Stimulated activated CD8-positive, alpha-beta memory T cell treated with anti-CD3 and anti-CD28 coated beads, Interleukin-2, amount 100 ng/mL, for 48 hours (primary cell): ENCODE measurements at regions not wholly inside any gene's neighbourhood (a gene's known extent, or its start where the extent isn't known, plus 50 kb on each side); places are given as distances from the start of the nearest gene placed in this dataset.
A peak's percentile ranks its signal among the peaks of the same experiment; 100 is the strongest.
"Not testable (repeated sequence)": the region's sequence is repeated elsewhere in the genome, so short reads cannot be mapped to it uniquely, and the experiment has no call there.

Source experiments
- DNase-seq, 2 donors: peaks; one replicate each; pipeline ENCODE4 v3.0.0-alpha.2; 2020; ENCODE audit warnings: low read depth in 2 of 2

DNA sequence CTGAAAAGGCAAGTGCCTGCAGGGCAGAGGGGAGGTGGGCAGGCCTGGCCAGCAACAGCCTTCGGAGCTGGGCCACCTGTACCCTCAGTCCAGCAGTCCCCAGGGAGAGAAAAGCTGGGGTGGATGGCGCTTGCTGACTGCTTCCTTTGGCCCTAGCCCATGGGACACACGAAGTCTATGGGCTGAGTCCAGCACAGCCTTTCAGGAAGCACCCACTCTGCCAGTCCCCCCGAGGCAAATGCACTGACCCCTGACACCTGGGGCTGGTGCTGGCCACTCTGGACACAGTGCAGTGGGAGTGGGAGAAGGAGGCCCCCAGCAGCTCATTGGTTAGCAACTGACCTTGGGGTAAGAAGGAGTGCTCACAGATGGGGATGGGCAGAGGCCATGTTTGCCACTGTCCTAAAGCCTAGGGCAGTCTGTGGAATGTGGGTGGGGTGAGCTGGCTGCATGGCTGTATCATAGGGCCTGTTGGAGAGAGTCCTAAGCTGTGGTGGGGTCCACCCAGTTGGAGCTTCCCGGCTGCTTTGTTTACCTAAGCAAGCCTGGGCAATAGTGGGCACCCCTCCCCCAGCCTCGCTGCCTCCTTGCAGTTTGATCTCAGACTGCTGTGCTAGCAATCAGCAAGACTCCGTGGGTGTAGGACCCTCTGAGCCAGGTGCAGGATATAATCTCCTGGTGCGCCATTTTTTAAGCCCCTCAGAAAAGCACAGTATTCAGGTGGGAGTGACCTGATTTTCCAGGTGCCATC lies 240.2 kb downstream of the ANKRD30B start:
- not testable (repeated sequence) for DNase-seq

DNA sequence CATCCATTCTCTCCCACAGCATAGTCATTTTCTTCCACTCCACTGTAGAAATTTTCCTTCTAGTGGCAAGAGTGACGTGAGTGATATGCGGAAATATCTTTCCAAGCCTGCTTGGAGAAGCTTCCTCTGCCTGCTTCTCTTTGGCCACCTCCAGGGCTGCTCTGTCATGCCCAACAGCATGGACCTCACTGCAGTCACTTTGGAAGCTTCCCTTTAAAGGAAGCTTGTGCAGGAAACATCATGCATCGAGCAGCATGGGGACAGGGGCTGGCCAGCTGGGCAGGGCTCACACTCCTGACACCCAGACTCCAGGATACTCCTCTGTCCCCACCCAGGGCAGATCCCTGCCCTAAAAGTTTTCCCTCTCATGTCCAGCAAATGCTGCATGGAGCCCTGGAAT lies 241.6 kb downstream of the ANKRD30B start:
- DNase-seq, result not testable (repeated sequence)

DNA sequence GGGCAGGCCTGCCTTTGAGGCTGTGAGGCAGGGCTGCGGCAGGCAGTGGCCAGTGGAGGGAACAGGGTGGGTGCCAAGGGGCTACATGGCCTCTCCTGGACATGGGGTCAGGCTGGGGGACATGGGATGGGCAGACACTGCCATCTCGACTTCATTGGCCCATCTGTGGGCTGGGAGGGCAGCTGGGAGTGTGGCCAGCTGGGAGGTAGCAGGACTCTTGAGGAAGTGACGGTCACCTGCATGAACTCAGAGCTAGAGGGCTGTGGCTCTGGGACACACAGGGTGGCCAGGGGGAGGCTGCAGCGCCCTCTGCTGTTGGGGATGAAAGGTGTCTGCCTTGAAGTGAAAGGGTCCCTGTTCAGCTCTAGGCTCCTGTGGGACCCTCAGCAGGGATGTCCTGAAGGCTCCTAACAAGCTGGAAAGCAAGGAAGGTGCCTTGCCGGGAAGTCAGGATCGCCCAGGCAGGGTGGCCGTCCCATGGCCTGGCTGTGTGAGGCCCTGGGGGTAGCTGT lies 244.0 kb downstream of the ANKRD30B start:
- DNase-seq, result peak in 1 of 2 donors; percentile 4

DNA sequence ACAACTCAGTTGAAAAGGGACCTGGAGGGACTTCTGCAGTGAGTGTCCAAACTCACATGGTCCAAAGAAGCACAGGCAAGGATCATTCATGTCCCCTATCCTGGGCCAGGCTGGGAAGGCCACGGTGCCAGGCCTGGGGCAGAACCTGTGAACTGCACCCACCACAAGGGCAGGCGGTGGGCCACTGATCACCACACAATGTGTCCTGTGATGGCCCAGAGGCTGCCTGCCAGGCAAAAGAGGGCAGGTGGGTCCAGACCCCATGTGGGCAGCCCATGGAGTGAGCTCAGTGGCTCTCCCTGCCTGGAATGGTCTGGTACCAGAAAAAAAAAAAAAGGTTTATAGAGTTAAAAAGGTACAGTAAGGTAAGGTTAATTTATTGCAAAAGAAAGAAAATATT lies 244.8 kb downstream of the ANKRD30B start:
- DNase-seq, result not testable (repeated sequence)

DNA sequence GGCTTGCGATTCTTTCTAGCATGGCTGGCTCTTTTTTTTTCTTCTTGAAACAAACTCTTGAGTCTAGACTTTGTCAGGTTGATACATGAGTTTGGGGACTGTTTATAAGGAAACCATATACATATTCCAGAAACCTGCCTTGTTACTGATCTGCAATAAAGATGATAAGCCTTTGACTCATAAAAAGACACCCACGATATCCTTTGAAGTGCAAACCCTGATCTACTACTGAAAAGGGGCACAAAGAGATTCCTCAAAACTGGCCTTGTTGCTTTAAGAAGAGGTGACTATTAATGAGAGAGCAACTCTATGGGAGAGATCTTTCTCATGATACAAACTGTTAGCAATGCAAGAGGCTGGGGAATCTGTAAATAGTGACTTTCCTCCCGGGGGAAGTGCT lies 247.1 kb downstream of the ANKRD30B start:
- DNase-seq, result not testable (repeated sequence)

DNA sequence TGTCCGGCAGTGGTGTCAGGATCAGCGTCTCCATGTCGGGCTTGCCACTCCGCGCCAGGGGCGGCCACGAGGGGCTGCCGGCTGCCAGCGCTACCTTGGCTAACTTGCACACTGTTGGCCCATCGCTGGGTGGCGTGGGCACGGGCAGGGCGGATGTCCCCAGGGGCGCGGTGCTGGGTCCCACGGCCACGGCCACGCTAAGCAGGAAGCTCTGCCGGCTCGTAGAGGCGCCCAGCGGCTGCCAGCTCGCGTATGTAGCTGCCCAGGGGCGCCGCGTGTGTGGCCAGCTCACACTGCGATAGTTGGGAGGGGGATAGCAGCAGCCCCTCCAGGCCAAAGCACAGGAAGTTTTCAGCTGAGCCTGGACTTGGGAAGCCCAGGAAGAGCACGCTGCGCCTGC lies 249.4 kb downstream of the ANKRD30B start:
- no peak for DNase-seq

DNA sequence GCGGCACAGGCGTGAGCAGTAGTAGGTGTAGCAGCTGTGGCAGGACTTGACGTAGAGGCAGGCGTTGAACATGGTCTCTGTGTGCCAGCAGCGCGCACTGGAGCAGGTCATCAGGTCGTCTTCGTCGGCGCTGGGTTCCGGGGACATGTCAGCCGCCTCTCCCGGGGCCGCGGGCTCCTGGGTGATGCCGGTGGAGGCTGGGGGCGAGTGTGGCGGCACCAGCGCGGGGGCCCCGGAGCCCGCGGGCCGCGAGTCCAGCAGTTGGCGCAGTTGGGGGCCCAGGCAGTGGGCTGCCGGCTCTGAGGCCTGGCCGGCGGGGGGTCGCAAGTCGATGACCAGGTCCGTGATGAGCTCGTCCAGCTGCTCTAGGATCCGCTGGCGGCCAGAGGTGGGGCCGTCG lies 249.9 kb downstream of the ANKRD30B start:
- DNase-seq, result not testable (repeated sequence)

DNA sequence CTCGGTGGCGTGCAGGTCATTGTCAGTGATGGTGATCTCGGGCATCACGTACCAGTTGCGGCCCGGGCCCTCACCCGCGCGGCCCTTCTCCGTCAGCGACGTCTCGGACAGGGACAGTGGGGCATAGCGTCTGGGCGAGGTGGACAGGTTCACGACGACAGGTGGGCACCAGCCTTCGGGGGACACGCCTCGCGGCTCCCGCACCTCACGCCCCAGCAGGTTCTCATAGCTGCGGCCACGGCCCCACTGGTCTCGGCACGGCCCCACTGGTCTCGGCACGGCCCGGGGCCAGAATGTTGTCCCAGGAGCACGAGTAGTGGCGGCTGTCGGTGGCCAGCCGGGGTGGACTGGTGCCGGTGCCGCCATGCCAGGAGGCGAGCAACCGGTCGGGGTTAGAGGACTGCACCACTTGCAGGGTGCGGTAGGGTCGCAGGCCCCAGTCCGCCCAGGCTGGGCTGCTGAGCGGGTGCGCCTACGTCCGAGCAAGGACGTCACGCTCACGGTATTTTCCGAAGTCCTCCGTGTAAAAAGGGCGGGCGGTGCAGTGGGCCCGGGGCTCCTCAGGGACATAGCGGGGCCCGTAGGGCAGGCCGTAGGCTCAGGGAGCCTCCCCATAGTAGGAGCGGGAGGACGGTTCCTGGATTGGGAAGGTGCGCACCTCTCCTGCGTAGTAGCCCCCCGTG lies 250.5 kb downstream of the ANKRD30B start:
- DNase-seq, result not testable (repeated sequence)

DNA sequence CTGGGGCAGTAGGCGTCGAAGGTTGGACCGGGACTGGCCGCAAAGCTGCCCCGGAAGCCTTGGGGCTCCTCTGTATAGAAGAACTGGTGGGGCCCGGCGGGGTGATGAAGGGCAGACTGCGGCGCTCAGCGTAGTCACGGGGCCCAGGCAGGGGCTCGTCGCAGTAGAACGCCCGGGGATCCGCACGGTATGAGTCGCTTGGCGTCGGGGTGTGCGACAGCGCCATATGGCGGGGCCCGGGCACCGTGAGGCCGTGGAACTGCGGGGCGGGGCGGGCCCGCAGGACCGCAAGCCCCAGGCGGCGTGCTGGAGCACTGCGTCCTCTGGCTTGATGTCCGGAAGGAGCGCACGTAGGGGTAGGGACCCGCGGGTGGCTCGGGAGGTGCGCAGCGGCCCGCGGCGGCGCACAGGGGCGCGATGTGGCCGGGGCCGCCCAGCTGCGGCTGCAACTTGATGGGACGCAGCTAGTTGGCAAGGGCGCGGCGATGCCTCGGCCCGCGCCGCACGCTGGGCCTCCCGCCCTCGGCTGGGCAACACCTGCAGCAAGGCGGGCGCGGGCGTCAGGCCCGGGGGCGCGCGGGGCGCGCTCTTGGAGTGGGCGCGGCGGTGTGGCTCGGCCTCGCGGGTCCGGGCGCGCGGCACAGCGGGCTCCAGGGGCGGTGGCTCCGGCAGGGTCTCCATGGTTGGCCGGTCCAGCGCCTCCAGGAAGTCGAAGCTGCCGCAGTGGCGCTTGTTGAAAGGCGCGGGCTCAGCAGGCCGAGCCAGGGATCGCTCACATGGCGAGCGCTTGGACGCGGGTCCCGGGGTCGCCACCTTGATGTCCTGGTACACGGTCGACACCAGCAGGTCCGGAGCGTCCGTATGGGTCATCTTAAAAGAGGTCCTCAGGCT lies 251.4 kb downstream of the ANKRD30B start:
- no peak for DNase-seq

DNA sequence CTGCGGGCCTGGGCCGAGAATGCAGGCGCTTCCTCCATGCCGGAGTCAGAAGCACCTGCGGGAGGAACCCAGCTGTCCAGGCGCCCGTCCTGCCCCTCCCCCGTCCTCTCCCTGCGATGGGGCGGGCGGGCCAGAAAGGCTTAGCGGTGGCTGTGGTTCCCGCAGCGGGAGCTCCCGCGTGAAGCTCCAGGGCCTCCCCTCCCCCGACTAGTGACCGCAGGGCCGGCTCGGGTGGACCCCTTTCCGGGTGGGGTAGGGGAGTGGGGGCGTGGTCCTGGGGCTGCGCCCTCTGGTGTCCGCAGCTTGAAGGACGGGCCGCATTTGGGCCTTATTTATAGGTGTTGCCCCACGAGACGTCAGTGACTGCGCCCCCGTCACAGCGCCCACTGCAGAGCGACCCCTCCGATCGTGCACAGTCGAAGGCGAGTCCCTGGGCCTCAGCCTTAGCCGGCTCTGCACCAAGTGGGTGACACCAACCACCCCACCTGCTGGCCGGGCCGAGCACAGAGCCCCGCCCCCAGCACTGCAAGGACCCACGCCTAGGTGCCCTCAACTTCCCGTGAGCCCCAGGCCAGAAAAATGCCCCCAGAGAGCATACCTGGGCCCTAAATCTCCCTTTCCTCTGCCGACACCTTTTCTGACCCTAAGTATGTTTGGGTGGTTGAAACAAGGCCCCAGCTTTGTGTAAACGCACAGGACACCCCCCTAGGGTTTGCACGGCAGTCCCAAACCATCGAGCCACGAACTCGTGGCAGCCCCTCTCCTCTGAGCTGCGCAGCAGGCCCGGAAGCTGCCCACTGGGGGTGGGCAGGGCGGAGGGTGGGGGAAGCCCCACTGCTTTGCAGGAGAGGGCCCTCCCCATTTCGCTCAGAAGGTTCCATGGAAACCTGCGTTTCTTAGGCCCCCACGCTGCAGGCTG lies 252.4 kb downstream of the ANKRD30B start:
- not testable (repeated sequence) for DNase-seq

DNA sequence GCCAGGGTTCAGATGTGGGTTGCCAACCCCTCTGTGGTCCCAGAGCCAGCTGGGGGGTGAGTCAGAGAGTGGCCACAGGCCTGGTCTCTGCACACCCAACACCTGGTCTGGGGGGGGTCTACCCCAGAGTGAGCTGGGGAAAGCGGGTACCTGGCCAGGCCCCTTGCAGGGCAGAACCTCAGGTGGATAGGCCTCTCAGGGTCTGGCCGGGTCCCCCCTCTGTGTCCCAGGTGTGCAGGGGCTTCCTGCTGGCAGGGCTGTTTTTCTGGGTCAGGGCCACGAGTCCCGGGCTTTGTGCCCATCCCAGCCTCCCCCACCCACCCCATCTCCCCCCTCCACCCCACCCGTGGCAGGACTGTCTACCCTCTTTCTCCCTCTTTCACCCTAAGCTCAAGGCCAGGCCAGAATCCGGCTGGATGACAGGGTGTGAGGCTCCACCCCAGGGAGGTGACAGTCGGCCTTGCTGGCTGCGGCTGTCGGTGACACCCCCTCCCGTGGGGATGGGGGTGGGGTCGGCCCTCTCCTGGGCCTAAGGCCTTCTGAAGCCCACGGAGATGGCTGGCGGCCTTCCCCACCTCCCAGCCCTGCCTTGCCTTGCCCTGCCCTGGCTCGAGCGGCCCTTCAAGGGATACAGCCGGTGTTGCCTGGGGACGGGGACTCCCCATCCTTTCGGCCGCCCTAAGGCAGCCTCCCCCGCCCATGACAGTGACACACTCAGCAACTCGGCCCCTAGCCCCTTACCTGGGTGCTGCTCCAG lies 253.2 kb downstream of the ANKRD30B start:
- DNase-seq, result not testable (repeated sequence)

DNA sequence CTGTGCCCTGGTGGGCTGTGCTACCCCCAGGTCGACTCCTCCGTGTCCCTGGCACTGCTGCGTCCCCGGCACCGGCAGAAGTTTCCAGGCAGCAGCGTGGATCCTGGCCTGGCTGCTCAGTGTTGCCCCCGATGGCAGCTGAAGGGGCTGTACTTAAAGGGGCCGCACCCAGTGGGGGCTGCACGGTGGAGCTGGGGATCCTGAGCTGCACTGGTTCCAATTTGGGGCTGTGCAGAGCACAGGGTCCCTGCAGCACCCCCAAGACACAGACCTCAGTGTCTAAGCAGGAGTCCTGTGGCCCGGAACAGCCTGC lies 253.8 kb downstream of the ANKRD30B start:
- DNase-seq, result not testable (repeated sequence)

DNA sequence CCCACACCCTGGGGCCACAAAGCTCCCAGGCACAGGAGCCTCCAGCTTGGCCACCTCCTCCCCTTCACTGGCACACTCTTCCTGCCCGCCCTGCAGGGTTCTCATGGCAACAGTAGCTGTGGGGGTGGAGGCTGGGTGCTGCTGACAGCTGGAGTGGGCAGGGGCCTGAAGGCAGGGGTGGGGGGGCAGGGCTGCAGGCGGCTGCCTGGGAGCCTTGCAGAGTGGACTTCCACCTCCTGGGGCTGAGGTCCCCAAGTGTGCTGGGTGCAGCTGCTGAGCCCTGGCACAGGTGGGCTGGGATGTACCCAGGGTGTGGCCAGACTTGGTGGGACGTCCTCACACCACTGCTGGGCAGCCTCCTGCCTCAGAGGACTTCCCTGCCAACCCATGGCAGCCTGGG lies 254.8 kb downstream of the ANKRD30B start:
- DNase-seq, result not testable (repeated sequence)

DNA sequence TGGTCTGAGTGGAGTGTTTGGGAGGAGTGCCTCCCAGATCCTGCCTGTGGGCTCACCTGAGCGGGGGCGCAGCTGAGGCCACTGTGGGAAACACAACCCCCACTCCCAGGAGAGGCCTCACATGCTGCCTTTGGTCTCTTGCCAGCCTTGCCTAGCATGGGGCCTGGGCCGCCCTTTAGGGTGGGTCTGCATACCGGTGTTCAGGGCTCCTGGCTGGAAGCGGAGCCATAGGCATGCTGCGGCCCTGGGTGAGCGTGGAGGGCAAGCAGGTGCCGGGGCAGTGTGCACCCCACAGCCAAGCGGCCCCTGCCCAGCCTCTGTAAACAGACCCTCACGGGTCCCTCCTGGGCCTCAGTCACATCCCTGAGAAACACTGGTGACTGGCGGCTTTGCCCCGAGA lies 255.3 kb downstream of the ANKRD30B start:
- not testable (repeated sequence) for DNase-seq

DNA sequence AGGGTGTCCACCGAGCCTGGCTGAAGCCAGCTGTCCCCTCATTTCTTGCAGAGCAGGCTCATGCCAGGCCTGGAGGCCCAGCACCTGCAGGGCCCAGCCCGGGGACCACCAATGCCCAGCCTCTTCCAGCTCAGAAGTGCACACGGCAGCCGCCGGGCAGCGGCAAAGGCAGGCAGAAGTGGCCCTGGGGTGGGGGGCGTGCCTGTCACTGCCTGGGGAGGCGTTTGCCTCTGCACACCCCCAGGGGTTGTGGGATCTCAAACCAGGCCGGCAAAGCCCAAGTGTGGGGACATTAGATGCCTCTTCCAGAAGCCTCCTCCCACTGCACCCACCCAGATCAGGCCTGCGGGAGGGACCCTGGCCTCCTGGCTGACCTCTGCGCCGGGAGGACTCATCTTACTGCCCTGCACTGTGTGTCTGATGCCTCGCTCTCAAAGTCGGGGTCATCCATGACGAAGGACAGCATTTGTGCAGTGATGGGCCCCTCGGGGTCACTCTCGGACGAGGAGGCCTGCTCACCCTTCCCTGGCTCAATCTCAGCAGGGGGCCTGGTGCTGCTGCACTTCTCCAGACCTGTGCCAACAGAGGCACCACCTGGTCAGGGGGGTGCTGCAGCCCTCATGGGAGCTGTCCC lies 255.8 kb downstream of the ANKRD30B start:
- DNase-seq, result not testable (repeated sequence)

DNA sequence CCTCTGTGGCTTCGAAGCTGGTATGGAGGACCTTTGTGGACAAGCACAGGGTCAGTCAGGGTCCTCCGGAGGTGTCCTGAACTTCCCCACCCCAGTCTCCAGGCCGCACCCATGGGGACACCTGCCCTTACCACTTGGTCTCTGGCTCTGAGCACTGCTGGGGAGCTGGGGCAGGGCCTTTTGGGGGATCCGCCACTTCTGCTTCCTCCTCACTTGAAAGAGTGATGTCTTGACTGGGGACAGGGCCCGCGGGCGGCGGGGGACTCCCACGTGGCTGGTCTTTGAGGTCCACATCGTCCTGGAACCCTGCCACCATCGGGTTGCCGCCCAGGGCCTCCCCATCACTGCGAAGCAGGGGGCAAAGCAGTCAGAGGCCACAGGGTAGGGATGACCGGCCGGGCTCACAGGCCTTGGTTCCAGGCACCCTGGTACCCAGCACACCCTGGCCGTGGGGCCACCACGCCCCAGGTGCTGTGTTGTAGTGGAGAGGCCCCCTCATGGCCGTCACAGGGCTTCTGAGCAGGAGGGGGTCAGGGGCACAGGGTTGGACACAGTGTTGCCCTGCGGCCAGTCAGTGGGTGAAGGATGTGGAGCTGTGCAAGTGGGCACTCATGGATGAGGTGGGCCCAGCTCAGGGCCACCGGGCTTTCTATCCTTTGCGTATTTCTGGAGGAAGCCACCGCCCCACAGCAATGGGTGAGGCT lies 256.4 kb downstream of the ANKRD30B start:
- not testable (repeated sequence) for DNase-seq

DNA sequence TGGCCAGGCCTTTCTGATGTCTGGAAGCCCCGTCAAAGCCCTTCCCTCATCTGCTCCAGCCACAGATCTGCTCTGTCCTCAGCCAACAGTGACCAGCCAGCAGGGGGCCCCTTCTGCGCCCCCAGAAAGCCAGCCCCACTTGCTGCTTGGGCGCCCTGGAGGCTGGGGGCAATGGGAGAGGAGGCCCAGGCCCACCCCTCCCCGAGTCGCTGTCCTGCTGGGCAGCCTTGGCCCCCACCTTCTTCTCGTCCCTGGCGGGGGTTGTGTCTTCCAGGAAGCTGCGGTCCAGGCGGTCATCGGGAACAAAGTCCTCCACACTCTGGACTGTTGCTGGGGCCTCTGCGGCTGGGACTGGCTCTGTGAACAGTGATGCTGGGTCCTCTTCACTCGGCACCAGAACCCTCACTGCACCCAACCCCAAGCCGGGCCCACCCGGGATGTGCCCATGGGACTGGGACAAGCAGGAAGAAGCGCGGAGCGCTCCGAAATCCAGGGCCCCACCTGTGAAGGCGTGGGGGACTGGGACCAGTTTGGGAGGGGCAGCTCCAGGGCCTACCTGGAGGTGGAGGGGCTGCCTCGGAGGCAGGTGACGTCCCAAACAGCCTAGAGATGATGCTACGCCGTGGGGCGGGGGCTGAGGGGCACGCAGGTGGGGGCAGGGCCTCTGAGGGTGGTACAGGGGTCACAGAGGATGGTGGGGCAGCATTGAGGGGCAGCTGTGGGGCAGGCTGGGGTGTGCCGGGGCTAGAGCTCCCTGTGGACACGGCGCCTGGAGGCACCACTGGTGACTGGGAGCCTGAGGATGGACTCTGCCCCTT lies 257.6 kb downstream of the ANKRD30B start:
- DNase-seq, result no peak

DNA sequence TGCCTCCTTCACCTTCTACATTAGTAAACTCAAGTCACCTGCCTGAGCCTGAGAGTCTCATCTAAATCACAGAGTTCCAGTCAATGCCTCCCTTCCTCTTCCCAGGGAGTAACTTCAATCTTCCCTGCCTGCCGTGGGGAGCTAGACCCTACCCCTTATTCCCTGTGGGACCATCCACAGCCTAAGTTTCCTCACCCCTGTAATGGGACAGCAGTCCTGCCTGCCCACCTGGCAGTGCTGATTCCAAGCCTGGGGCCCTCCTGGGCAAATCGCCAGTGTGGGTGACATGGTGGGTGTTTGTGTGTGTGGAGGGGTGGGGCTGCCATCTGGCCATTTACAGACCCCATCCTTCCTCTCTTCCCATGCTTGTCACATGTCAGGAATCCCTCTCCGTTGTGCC lies 258.6 kb downstream of the ANKRD30B start:
- DNase-seq, result not testable (repeated sequence)
